HFF-Myc (cell line): ENCODE measurements at regions not wholly inside any gene's neighbourhood (a gene's known extent, or its start where the extent isn't known, plus 50 kb on each side); places are given as distances from the start of the nearest gene placed in this dataset.
A peak's percentile ranks its signal among the peaks of the same experiment; 100 is the strongest.

Experiments used
- DNase-seq: peaks from one replicate; pipeline ENCODE4 v3.0.0-alpha.2; 2011; ENCODE audit warnings: low read depth; ENCODE audit errors: extremely low read depth
- H3K4me3 ChIP-seq: replicated peaks from 2 replicates; pipeline ENCODE4 v1.5.1; 2011; ENCODE audit warnings: low read depth, mild to moderate bottlenecking, control low read depth, low read length
- TF ChIP-seq, protein P1 (sequence below): IDR thresholded peaks from 2 replicates; pipeline ENCODE4 v1.5.1; 2012; ENCODE audit warnings: mild to moderate bottlenecking, low read depth, low read length, control low read depth; ENCODE audit errors: missing control alignments

DNA sequence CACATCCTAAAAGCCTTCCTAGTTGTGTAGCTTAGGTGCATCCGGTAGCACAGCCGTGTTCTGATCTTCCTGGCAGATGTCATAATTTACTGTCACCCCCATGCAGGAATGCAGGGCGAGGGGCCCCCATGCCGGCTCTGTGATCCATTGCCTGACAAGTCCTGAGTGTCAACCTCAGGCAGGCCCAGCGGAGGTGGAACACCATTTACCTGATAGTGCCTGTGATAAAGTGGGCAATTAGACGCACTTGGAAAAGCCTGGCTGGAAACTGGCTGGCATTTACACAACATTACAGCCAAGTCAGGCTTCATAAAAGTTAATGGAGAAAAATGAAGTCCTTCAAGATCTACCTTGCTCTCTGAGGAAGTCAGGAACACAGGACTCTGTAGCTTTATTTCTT is 521.4 kb upstream of the JAG1 start:
- TF ChIP-seq, protein P1, sequence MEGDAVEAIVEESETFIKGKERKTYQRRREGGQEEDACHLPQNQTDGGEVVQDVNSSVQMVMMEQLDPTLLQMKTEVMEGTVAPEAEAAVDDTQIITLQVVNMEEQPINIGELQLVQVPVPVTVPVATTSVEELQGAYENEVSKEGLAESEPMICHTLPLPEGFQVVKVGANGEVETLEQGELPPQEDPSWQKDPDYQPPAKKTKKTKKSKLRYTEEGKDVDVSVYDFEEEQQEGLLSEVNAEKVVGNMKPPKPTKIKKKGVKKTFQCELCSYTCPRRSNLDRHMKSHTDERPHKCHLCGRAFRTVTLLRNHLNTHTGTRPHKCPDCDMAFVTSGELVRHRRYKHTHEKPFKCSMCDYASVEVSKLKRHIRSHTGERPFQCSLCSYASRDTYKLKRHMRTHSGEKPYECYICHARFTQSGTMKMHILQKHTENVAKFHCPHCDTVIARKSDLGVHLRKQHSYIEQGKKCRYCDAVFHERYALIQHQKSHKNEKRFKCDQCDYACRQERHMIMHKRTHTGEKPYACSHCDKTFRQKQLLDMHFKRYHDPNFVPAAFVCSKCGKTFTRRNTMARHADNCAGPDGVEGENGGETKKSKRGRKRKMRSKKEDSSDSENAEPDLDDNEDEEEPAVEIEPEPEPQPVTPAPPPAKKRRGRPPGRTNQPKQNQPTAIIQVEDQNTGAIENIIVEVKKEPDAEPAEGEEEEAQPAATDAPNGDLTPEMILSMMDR: no peak

DNA sequence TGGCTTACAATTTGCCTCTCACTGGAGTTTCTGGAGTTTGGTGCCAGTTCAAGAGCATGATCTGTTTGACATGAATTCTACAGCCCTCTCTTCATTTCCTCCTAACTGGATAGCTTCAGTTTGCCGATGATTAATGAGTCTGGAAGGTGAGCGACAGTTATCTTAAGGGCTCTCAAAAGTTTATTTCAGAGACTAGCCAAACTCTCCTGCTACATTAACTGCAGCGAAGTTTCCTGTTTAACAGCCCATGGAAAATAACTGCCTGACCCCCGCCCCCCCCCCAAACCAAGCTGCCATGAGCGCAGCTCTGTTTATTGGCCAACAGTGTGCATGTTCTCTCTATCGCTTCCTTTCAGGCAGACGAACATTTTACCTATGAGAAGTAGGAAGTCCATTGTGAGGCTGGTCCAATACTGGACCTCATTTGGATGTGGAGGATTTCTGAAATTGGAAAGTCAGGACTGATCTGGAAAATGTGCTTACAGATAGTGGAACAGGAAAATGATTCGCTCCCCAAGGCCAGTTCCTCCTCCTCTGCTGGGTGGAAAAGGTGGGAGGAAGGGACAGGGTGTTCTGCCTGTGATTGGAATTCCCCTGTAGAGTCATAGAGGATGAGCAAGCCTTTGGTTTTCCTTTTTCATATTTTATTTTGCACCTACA is 522.2 kb upstream of the JAG1 start:
- TF ChIP-seq, protein P1: no peak
- no peak for DNase-seq
- H3K4me3 ChIP-seq: no peak overlapping the region

More for the DNA sequence above, 521.4 kb upstream of the JAG1 start:
- DNase-seq: no peak
- H3K4me3 ChIP-seq: no peak overlapping the region

DNA sequence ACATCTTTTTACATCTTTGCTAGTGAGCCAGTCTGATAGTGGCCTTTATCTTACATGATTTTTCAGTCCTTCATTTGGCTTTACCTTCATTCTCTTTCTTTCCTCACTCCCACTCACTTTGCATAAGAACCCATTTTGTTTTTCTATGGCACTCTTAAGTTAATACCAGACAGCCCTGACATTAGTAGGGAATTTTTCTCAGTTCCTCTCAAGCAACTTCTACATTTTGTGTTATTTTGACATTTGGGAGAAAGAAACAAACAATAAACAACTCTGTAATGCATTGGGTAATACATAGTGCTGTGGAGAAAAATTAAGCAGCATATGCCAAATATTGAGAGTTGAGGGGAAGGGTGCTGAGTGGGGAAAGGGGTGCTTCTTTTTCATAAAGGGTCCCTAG is 524.1 kb upstream of the JAG1 start:
- H3K4me3 ChIP-seq: no peak overlapping the region
- DNase-seq: no peak
- TF ChIP-seq, protein P1: no peak

DNA sequence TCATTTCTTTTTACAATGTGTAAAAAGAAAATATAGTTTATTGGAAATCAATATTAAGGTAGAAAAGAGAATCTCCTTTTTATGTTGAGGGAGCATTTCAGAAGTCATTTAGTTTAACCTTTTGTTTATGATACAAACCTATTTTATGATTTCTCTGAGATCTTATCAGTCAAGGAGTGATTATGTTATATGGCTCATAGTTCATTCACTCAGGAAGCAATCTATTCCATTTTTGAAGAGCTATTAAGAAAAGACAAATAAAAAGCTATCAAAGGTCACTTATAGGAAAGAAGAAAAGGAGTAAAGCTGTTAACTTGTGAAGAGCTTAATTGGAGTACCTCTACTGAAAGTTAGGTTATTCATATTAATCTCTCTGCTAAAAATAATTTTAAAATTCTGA is 526.6 kb upstream of the JAG1 start:
- TF ChIP-seq, protein P1: no peak
- no peak for DNase-seq
- H3K4me3 ChIP-seq: no peak overlapping the region

DNA sequence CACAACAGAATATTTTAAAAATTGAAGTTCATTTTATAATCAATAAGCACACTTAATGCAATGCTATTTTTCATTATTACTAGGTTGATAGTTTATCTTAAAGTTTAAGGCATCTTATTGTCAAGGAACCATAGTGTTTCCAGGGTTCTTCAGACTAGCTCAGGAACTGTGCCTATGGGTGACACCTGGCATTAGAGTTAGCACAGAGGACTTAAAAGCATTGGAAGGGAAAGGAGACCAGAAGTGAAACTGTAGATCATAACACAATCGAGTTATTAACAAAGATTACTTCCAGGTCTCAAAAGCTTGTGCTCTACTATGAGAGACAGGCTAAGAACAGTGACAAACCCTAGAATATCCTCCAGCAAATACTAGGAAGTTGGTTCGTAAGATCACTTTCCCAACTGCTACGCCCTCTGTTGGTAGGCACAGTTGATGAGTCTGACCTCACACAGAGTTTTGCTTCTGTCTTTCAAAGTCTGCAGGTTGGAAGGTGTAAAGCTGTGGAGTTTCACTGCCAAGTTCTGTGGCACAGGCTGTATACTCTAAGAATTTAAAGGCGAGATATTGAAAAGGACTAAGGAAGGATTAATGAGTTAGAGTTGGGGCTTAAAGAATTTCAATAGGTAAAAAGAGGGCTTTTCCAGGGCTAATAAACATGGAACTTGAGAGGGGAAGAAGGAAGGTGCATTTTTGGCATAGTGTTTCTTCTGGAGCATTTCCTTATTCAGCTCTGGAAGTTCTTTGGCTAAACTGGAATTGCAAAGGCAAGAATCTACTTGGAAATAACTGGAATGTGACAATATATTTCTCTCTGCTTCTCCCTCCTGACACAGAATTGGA is 531.3 kb upstream of the JAG1 start:
- peak; percentile 39 for DNase-seq
- TF ChIP-seq, protein P1: peak; percentile 89
- H3K4me3 ChIP-seq: no peak overlapping the region

DNA sequence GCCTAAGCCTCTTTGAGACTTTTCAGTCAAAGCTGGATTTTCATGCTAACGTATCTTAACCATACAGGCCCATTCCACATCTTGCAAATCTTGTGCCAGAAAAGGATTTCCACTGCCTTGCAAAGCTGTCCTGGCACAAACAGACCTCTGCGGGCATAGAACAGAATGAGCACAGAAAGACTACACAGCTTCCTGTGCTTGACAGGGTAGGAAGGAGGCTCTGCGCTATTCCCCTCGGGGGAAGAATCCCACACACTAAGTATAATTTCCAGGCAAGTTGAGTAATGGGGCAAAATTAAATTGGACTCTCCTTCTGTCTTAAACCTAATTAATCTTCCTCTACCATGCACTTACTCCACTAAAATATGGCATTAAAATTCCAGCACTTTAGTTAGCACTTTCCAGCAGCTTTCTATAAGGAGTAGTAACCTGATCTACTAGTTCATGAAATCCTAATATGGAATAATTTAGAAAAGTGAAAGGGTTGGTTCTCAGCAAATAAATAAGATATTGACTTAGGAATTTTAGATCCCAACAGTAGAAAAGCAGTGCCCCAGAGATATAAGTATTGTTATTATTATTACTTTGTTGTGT is 532.1 kb upstream of the JAG1 start:
- no peak overlapping the region for H3K4me3 ChIP-seq
- TF ChIP-seq, protein P1: no peak
- no peak for DNase-seq
